Osteocyte (in vitro differentiated cells): ENCODE measurements at regions not wholly inside any gene's neighbourhood (a gene's known extent, or its start where the extent isn't known, plus 50 kb on each side); places are given as distances from the start of the nearest gene placed in this dataset.

Source experiments
- DNase-seq: peaks from one replicate; pipeline ENCODE4 v3.0.0; 2021; ENCODE audit warnings: mixed read lengths; ENCODE audit not compliant: unreplicated experiment; ENCODE audit errors: extremely low spot score
- H3K27ac Mint-ChIP-seq: one replicate; pipeline ENCODE4 v1.8.0; 2021; ENCODE audit warnings: mild to moderate bottlenecking, mixed read lengths; ENCODE audit not compliant: unreplicated experiment
- H3K27me3 Mint-ChIP-seq: one replicate; pipeline ENCODE4 v1.8.0; 2021; ENCODE audit warnings: mixed read lengths; ENCODE audit not compliant: unreplicated experiment
- H3K36me3 Mint-ChIP-seq: one replicate; pipeline ENCODE4 v1.8.0; 2021; ENCODE audit warnings: mixed read lengths; ENCODE audit not compliant: unreplicated experiment
- H3K4me1 Mint-ChIP-seq: one replicate; pipeline ENCODE4 v1.8.0; 2021; ENCODE audit warnings: mixed read lengths; ENCODE audit not compliant: unreplicated experiment
- H3K4me3 Mint-ChIP-seq: one replicate; pipeline ENCODE4 v1.8.0; 2021; ENCODE audit warnings: mild to moderate bottlenecking, moderate library complexity, mixed read lengths; ENCODE audit not compliant: unreplicated experiment
- H3K9me3 Mint-ChIP-seq: one replicate; pipeline ENCODE4 v1.8.0; 2021; ENCODE audit warnings: mixed read lengths; ENCODE audit not compliant: unreplicated experiment
- CTCF ChIP-seq: fragments of 200-600 bp; sonication (generic); IDR thresholded peaks from 2 replicates; pipeline ENCODE4 v1.5.0; 2021; ENCODE audit warnings: antibody characterized with exemption, mild to moderate bottlenecking, moderate library complexity

- H3K36me3 Mint-ChIP-seq: no peaks in the 10 kb centered on the region
- H3K9me3 Mint-ChIP-seq: peaks cover 15% of the 10 kb centered on the region
- peaks cover 11% of the 10 kb centered on the region for H3K27me3 Mint-ChIP-seq
- no peak overlapping the region for H3K27ac Mint-ChIP-seq
- TF ChIP-seq CTCF: no peak
- no peak overlapping the region for H3K4me3 Mint-ChIP-seq
- no peaks in the 10 kb centered on the region for H3K4me1 Mint-ChIP-seq
- DNase-seq: no peak
Measured at GRCh38 chr12:84562331-84562730, 350.3 kb downstream of the SLC6A15 start.

GRCh38 chr12:84561351-84561750, 351.2 kb downstream of the SLC6A15 start:
- no peaks in the 10 kb centered on the region for H3K36me3 Mint-ChIP-seq
- H3K4me3 Mint-ChIP-seq: no peak overlapping the region
- H3K9me3 Mint-ChIP-seq: peaks cover 9% of the 10 kb centered on the region
- H3K4me1 Mint-ChIP-seq: no peaks in the 10 kb centered on the region
- no peak for DNase-seq
- no peak for TF ChIP-seq CTCF
- H3K27me3 Mint-ChIP-seq: peaks cover 11% of the 10 kb centered on the region
- no peak overlapping the region for H3K27ac Mint-ChIP-seq

GRCh38 chr12:84554199-84554723, 358.3 kb downstream of the SLC6A15 start:
- no peak for DNase-seq
- H3K36me3 Mint-ChIP-seq: no peaks in the 10 kb centered on the region
- no peaks in the 10 kb centered on the region for H3K4me1 Mint-ChIP-seq
- no peaks in the 10 kb centered on the region for H3K9me3 Mint-ChIP-seq
- H3K27me3 Mint-ChIP-seq: peaks cover 2% of the 10 kb centered on the region
- no peak overlapping the region for H3K27ac Mint-ChIP-seq
- TF ChIP-seq CTCF: no peak
- H3K4me3 Mint-ChIP-seq: no peak overlapping the region

GRCh38 chr12:84553331-84554117, 359.1 kb downstream of the SLC6A15 start:
- no peak for TF ChIP-seq CTCF
- no peaks in the 10 kb centered on the region for H3K9me3 Mint-ChIP-seq
- H3K4me3 Mint-ChIP-seq: no peak overlapping the region
- DNase-seq: no peak
- H3K4me1 Mint-ChIP-seq: no peaks in the 10 kb centered on the region
- H3K27me3 Mint-ChIP-seq: peaks cover 2% of the 10 kb centered on the region
- no peak overlapping the region for H3K27ac Mint-ChIP-seq
- H3K36me3 Mint-ChIP-seq: no peaks in the 10 kb centered on the region

GRCh38 chr12:84551373-84551772, 361.2 kb downstream of the SLC6A15 start:
- no peak overlapping the region for H3K4me3 Mint-ChIP-seq
- H3K4me1 Mint-ChIP-seq: no peaks in the 10 kb centered on the region
- H3K36me3 Mint-ChIP-seq: no peaks in the 10 kb centered on the region
- no peaks in the 10 kb centered on the region for H3K9me3 Mint-ChIP-seq
- no peak for DNase-seq
- H3K27me3 Mint-ChIP-seq: no peaks in the 10 kb centered on the region
- H3K27ac Mint-ChIP-seq: no peak overlapping the region
- no peak for TF ChIP-seq CTCF
